HEK293 (cell line): ENCODE measurements at regions not wholly inside any gene's neighbourhood (a gene's known extent, or its start where the extent isn't known, plus 50 kb on each side); places are given as distances from the start of the nearest gene placed in this dataset.

Experiments used
- BCL11B ChIP-seq: fragments of 450-650 bp; formaldehyde crosslinking; IDR thresholded peaks from 2 replicates; pipeline ENCODE4 v1.5.1; 2016; ENCODE audit warnings: low read depth, missing biosample characterization, missing genetic modification characterization
- KLF9 ChIP-seq: fragments of 450-650 bp; formaldehyde crosslinking; IDR thresholded peaks from 2 replicates; pipeline ENCODE4 v1.5.1; 2016; ENCODE audit warnings: missing biosample characterization, missing genetic modification characterization, low read depth
- TRIM28 ChIP-seq: IDR thresholded peaks from 2 replicates; pipeline ENCODE4 v1.6.1; 2011; ENCODE audit warnings: low read length, control low read depth, borderline replicate concordance
- ZBTB20 ChIP-seq: fragments of 450-650 bp; formaldehyde crosslinking; IDR thresholded peaks from 2 replicates; pipeline ENCODE4 v1.5.1; 2016; ENCODE audit warnings: missing biosample characterization, missing genetic modification characterization
- ZIC2 ChIP-seq: fragments of 450-650 bp; formaldehyde crosslinking; IDR thresholded peaks from 2 replicates; pipeline ENCODE4 v1.5.1; 2016; ENCODE audit warnings: missing biosample characterization, missing genetic modification characterization
- ZNF146 ChIP-seq: fragments of 450-650 bp; formaldehyde crosslinking; IDR thresholded peaks from 2 replicates; pipeline ENCODE4 v1.5.1; 2016; ENCODE audit warnings: missing biosample characterization, missing genetic modification characterization
- ZNF221 ChIP-seq: fragments of 450-650 bp; formaldehyde crosslinking; IDR thresholded peaks from 2 replicates; pipeline ENCODE4 v1.5.1; 2017; ENCODE audit warnings: missing biosample characterization, missing genetic modification characterization, borderline replicate concordance
- ZNF24 ChIP-seq: fragments of 450-650 bp; formaldehyde crosslinking; IDR thresholded peaks from 2 replicates; pipeline ENCODE4 v1.5.1; 2016; ENCODE audit warnings: missing biosample characterization, missing genetic modification characterization
- ZNF274 ChIP-seq, 2 experiments: fragments of 200-500 bp in 1 of 2; fragments of 450-650 bp in 1 of 2; sonication (Bioruptor generic) in 1 of 2; formaldehyde crosslinking in 1 of 2; IDR thresholded peaks; 2 replicates each; pipeline versions ENCODE4 v1.5.1 to v1.6.1; 2014 to 2016; ENCODE audit warnings: borderline replicate concordance in 1 of 2, inconsistent platforms in 1 of 2, low read length in 1 of 2, missing biosample characterization in 1 of 2, missing genetic modification characterization in 1 of 2
- ZNF658 ChIP-seq: fragments of 450-650 bp; formaldehyde crosslinking; IDR thresholded peaks from 2 replicates; pipeline ENCODE4; 2016; ENCODE audit warnings: missing biosample characterization, missing genetic modification characterization
- ZNF707 ChIP-seq: fragments of 450-650 bp; formaldehyde crosslinking; IDR thresholded peaks from 2 replicates; pipeline ENCODE4 v1.5.1; 2016; ENCODE audit warnings: missing biosample characterization, missing genetic modification characterization
- ZNF776 ChIP-seq: fragments of 450-650 bp; formaldehyde crosslinking; IDR thresholded peaks from 2 replicates; pipeline ENCODE4 v1.5.0; 2017; ENCODE audit warnings: missing biosample characterization, missing genetic modification characterization, borderline replicate concordance
- ZXDB ChIP-seq: fragments of 450-650 bp; formaldehyde crosslinking; IDR thresholded peaks from 2 replicates; pipeline ENCODE4 v1.5.1; 2016; ENCODE audit warnings: missing biosample characterization, missing genetic modification characterization
- TF ChIP-seq, protein P1 (sequence below): fragments of 450-650 bp; formaldehyde crosslinking; conservative IDR thresholded peaks from 2 replicates; pipeline ENCODE4 v1.5.1; 2016; ENCODE audit warnings: low read depth, missing biosample characterization, missing genetic modification characterization
- TF ChIP-seq, protein P2 (sequence below): fragments of 450-650 bp; formaldehyde crosslinking; IDR thresholded peaks from 2 replicates; pipeline ENCODE4 v1.5.1; 2016; ENCODE audit warnings: missing biosample characterization, missing genetic modification characterization, low read depth
- TF ChIP-seq, protein P3 (sequence below): fragments of 450-650 bp; formaldehyde crosslinking; IDR thresholded peaks from 2 replicates; pipeline ENCODE4 v1.5.1; 2016; ENCODE audit warnings: missing biosample characterization, missing genetic modification characterization
- TF ChIP-seq, protein P4 (sequence below): fragments of 450-650 bp; formaldehyde crosslinking; IDR thresholded peaks from 2 replicates; pipeline ENCODE4 v1.5.1; 2016; ENCODE audit warnings: missing biosample characterization, missing genetic modification characterization
- TF ChIP-seq, protein P5 (sequence below): fragments of 450-650 bp; formaldehyde crosslinking; IDR thresholded peaks from 2 replicates; pipeline ENCODE4 v1.5.1; 2017; ENCODE audit warnings: missing biosample characterization, missing genetic modification characterization
- TF ChIP-seq, protein P6 (sequence below): fragments of 450-650 bp; formaldehyde crosslinking; IDR thresholded peaks from 2 replicates; pipeline ENCODE4 v1.5.1; 2017; ENCODE audit warnings: missing biosample characterization, missing genetic modification characterization
- TF ChIP-seq, protein P7 (sequence below): sonication (generic); formaldehyde crosslinking; IDR thresholded peaks from 2 replicates; pipeline ENCODE4 v1.8.1; 2022; ENCODE audit warnings: mild to moderate bottlenecking, moderate library complexity, missing genetic modification reagents

DNA sequence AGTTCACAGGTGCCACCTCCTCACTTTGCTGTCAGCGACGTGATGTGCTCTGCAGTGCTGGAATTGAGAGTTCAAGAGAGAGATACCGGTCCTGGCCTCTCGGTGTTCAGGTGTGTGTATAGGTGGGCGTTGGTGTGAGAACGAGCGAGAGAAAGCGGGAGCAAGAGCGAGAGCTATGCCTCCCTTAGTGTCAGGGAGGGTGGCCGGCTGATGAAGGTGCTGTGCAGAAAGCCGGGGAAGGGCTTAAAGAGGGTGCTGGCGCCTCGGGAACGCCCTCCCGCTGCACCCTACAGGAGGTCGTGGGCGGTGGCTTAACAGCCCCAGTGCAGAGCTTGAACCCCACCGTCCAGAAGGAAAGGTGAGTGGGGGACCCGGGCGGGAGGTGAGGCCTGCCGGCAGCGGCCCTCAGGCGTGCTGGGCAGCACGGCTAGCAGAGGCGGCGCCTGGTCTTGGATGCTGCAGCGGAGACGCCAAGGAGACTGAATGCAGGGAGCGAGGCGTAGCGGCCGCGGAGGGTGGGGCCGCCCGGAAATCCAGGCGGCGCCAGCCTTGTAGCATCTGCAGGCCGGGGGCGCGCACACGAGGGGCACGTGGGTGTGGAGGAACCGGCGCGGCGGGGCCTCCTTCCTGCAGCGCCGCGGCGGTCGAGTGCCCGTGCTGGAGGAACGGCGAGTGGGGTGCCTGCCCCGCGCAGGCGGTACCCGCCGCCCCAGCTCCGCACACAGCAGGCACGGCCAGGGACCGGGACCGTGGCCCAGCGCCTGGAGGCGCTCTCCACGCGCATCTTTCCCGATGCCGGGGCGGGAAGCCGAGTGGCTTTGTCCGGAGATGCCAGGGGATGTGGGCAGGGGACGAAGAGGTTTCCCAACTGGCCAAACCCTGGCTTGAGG is 246.8 kb upstream of the TOPAZ1 start (continued):
- TF ChIP-seq, protein P1, sequence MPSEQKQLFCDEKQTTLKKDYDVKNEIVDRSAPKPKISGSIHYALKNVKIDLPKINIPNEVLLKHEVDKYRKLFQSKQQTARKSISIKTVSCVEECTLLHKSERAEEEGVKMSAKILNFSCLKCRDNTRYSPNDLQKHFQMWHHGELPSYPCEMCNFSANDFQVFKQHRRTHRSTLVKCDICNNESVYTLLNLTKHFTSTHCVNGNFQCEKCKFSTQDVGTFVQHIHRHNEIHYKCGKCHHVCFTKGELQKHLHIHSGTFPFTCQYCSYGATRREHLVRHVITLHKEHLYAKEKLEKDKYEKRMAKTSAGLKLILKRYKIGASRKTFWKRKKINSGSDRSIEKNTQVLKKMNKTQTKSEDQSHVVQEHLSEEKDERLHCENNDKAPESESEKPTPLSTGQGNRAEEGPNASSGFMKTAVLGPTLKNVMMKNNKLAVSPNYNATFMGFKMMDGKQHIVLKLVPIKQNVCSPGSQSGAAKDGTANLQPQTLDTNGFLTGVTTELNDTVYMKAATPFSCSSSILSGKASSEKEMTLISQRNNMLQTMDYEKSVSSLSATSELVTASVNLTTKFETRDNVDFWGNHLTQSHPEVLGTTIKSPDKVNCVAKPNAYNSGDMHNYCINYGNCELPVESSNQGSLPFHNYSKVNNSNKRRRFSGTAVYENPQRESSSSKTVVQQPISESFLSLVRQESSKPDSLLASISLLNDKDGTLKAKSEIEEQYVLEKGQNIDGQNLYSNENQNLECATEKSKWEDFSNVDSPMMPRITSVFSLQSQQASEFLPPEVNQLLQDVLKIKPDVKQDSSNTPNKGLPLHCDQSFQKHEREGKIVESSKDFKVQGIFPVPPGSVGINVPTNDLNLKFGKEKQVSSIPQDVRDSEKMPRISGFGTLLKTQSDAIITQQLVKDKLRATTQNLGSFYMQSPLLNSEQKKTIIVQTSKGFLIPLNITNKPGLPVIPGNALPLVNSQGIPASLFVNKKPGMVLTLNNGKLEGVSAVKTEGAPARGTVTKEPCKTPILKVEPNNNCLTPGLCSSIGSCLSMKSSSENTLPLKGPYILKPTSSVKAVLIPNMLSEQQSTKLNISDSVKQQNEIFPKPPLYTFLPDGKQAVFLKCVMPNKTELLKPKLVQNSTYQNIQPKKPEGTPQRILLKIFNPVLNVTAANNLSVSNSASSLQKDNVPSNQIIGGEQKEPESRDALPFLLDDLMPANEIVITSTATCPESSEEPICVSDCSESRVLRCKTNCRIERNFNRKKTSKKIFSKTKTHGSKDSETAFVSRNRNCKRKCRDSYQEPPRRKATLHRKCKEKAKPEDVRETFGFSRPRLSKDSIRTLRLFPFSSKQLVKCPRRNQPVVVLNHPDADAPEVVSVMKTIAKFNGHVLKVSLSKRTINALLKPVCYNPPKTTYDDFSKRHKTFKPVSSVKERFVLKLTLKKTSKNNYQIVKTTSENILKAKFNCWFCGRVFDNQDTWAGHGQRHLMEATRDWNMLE (tag by site-specific recombination) = no peak
- no peak for TF ChIP-seq ZNF221 (tag by site-specific recombination)
- no peak for TF ChIP-seq ZNF146 (tag by site-specific recombination)
- no peak for TF ChIP-seq ZNF658 (tag by site-specific recombination)
- TF ChIP-seq KLF9 (tag by site-specific recombination) = peak; percentile 19; the same call in 1 of the 2 replicates
- TF ChIP-seq ZIC2 (tag by site-specific recombination) = peak; percentile 58
- TF ChIP-seq, protein P2, sequence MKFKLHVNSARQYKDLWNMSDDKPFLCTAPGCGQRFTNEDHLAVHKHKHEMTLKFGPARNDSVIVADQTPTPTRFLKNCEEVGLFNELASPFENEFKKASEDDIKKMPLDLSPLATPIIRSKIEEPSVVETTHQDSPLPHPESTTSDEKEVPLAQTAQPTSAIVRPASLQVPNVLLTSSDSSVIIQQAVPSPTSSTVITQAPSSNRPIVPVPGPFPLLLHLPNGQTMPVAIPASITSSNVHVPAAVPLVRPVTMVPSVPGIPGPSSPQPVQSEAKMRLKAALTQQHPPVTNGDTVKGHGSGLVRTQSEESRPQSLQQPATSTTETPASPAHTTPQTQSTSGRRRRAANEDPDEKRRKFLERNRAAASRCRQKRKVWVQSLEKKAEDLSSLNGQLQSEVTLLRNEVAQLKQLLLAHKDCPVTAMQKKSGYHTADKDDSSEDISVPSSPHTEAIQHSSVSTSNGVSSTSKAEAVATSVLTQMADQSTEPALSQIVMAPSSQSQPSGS = no peak
- TF ChIP-seq ZNF776 (tag by site-specific recombination) = no peak
- TF ChIP-seq TRIM28 = 0 out of 2 replicates have a peak, but pooled peaks have one; percentile 8
- TF ChIP-seq, protein P3, sequence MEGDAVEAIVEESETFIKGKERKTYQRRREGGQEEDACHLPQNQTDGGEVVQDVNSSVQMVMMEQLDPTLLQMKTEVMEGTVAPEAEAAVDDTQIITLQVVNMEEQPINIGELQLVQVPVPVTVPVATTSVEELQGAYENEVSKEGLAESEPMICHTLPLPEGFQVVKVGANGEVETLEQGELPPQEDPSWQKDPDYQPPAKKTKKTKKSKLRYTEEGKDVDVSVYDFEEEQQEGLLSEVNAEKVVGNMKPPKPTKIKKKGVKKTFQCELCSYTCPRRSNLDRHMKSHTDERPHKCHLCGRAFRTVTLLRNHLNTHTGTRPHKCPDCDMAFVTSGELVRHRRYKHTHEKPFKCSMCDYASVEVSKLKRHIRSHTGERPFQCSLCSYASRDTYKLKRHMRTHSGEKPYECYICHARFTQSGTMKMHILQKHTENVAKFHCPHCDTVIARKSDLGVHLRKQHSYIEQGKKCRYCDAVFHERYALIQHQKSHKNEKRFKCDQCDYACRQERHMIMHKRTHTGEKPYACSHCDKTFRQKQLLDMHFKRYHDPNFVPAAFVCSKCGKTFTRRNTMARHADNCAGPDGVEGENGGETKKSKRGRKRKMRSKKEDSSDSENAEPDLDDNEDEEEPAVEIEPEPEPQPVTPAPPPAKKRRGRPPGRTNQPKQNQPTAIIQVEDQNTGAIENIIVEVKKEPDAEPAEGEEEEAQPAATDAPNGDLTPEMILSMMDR (tag by site-specific recombination) = peak; percentile 54
- no peak for TF ChIP-seq ZNF24
- 0 out of 2 replicates have a peak, but pooled peaks have one; percentile 47 for TF ChIP-seq ZXDB (tag by site-specific recombination)
- TF ChIP-seq, protein P4, sequence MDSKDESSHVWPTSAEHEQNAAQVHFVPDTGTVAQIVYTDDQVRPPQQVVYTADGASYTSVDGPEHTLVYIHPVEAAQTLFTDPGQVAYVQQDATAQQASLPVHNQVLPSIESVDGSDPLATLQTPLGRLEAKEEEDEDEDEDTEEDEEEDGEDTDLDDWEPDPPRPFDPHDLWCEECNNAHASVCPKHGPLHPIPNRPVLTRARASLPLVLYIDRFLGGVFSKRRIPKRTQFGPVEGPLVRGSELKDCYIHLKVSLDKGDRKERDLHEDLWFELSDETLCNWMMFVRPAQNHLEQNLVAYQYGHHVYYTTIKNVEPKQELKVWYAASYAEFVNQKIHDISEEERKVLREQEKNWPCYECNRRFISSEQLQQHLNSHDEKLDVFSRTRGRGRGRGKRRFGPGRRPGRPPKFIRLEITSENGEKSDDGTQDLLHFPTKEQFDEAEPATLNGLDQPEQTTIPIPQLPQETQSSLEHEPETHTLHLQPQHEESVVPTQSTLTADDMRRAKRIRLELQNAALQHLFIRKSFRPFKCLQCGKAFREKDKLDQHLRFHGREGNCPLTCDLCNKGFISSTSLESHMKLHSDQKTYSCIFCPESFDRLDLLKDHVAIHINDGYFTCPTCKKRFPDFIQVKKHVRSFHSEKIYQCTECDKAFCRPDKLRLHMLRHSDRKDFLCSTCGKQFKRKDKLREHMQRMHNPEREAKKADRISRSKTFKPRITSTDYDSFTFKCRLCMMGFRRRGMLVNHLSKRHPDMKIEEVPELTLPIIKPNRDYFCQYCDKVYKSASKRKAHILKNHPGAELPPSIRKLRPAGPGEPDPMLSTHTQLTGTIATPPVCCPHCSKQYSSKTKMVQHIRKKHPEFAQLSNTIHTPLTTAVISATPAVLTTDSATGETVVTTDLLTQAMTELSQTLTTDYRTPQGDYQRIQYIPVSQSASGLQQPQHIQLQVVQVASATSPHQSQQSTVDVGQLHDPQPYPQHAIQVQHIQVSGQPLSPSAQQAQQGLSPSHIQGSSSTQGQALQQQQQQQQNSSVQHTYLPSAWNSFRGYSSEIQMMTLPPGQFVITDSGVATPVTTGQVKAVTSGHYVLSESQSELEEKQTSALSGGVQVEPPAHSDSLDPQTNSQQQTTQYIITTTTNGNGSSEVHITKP (tag by site-specific recombination) = 0 out of 2 replicates have a peak, but pooled peaks have one; percentile 11
- TF ChIP-seq, protein P5, sequence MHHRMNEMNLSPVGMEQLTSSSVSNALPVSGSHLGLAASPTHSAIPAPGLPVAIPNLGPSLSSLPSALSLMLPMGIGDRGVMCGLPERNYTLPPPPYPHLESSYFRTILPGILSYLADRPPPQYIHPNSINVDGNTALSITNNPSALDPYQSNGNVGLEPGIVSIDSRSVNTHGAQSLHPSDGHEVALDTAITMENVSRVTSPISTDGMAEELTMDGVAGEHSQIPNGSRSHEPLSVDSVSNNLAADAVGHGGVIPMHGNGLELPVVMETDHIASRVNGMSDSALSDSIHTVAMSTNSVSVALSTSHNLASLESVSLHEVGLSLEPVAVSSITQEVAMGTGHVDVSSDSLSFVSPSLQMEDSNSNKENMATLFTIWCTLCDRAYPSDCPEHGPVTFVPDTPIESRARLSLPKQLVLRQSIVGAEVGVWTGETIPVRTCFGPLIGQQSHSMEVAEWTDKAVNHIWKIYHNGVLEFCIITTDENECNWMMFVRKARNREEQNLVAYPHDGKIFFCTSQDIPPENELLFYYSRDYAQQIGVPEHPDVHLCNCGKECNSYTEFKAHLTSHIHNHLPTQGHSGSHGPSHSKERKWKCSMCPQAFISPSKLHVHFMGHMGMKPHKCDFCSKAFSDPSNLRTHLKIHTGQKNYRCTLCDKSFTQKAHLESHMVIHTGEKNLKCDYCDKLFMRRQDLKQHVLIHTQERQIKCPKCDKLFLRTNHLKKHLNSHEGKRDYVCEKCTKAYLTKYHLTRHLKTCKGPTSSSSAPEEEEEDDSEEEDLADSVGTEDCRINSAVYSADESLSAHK (tag by site-specific recombination) = no peak
- TF ChIP-seq ZNF707 (tag by site-specific recombination) = no peak
- TF ChIP-seq ZNF274 (IDR thresholded peaks at IDR 0.05; ENCODE audit: low read length) = no peak
- TF ChIP-seq ZNF274 (tag by site-specific recombination; IDR thresholded peaks at IDR 0.05; ENCODE audit: borderline replicate concordance) = no peak
- TF ChIP-seq, protein P6, sequence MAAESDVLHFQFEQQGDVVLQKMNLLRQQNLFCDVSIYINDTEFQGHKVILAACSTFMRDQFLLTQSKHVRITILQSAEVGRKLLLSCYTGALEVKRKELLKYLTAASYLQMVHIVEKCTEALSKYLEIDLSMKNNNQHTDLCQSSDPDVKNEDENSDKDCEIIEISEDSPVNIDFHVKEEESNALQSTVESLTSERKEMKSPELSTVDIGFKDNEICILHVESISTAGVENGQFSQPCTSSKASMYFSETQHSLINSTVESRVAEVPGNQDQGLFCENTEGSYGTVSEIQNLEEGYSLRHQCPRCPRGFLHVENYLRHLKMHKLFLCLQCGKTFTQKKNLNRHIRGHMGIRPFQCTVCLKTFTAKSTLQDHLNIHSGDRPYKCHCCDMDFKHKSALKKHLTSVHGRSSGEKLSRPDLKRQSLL (tag by site-specific recombination) = no peak
- peak; percentile 83 for TF ChIP-seq ZBTB20
- TF ChIP-seq BCL11B (tag by site-specific recombination) = no peak
- TF ChIP-seq, protein P7, sequence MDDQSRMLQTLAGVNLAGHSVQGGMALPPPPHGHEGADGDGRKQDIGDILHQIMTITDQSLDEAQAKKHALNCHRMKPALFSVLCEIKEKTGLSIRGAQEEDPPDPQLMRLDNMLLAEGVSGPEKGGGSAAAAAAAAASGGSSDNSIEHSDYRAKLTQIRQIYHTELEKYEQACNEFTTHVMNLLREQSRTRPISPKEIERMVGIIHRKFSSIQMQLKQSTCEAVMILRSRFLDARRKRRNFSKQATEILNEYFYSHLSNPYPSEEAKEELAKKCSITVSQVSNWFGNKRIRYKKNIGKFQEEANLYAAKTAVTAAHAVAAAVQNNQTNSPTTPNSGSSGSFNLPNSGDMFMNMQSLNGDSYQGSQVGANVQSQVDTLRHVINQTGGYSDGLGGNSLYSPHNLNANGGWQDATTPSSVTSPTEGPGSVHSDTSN = peak; percentile 24; the same call in 1 of the 2 replicates
